NCI-H1930 (cell line): ENCODE measurements at regions not wholly inside any gene's neighbourhood (a gene's known extent, or its start where the extent isn't known, plus 50 kb on each side); places are given as distances from the start of the nearest gene placed in this dataset.
"Not testable (repeated sequence)": the region's sequence is repeated elsewhere in the genome, so short reads cannot be mapped to it uniquely, and the experiment has no call there.

ENCODE experiments used
- DNase-seq, 2 experiments: peaks; one replicate each; lab custom pipeline; 2025; lab: John Stamatoyannopoulos, UW

- not testable (repeated sequence) for DNase-seq
Measured at GRCh38 chr9:78916884-78917283, 620.0 kb downstream of the PSAT1 start.

GRCh38 chr9:78918976-78919375 lies 622.1 kb downstream of the PSAT1 start:
- DNase-seq = no peak

GRCh38 chr9:78919701-78920100 lies 622.8 kb downstream of the PSAT1 start:
- DNase-seq = no peak

- DNase-seq = no peak
Measured at GRCh38 chr9:78921341-78921740, 624.4 kb downstream of the PSAT1 start.

- peak; percentile 3 to 41 for DNase-seq
Measured at GRCh38 chr9:78923966-78924659, 627.2 kb downstream of the PSAT1 start.

GRCh38 chr9:78927099-78927940 lies 630.4 kb downstream of the PSAT1 start:
- no peak for DNase-seq

- DNase-seq = no peak
Measured at GRCh38 chr9:78928625-78929405, 631.9 kb downstream of the PSAT1 start.

GRCh38 chr9:78930281-78930680 lies 633.4 kb downstream of the PSAT1 start:
- no peak for DNase-seq

GRCh38 chr9:78932849-78933627 lies 636.1 kb downstream of the PSAT1 start:
- DNase-seq = no peak

- no peak for DNase-seq
Measured at GRCh38 chr9:78934880-78935279, 636.9 kb upstream of the TLE4 start.

GRCh38 chr9:78938821-78939220 lies 632.9 kb upstream of the TLE4 start:
- no peak for DNase-seq

- DNase-seq = peak in 1 of 2 experiments; percentile 13
Measured at GRCh38 chr9:78939311-78940065, 632.3 kb upstream of the TLE4 start.

- no peak for DNase-seq
Measured at GRCh38 chr9:78940121-78940855, 631.5 kb upstream of the TLE4 start.

GRCh38 chr9:78954286-78954685 lies 617.5 kb upstream of the TLE4 start:
- DNase-seq = no peak

GRCh38 chr9:78958892-78959291 lies 612.9 kb upstream of the TLE4 start:
- DNase-seq = no peak

GRCh38 chr9:78962156-78962555 lies 609.6 kb upstream of the TLE4 start:
- DNase-seq = no peak

- DNase-seq = no peak
Measured at GRCh38 chr9:78963911-78964310, 607.9 kb upstream of the TLE4 start.

GRCh38 chr9:78967596-78968217 lies 604.1 kb upstream of the TLE4 start:
- DNase-seq = no peak

GRCh38 chr9:78970375-78970774 lies 601.4 kb upstream of the TLE4 start:
- DNase-seq = no peak

GRCh38 chr9:78971540-78971939 lies 600.2 kb upstream of the TLE4 start:
- DNase-seq = peak; percentile 92 to 93
